Left ventricle myocardium inferior (tissue), 1 donor: ENCODE measurements at regions not wholly inside any gene's neighbourhood (a gene's known extent, or its start where the extent isn't known, plus 50 kb on each side); places are given as distances from the start of the nearest gene placed in this dataset.

Experiments used
- DNase-seq: peaks from one replicate; pipeline ENCODE4 v3.0.0-alpha.2; 2020
- H3K27ac ChIP-seq: fragments of 200-600 bp; replicated peaks from 2 replicates; pipeline ENCODE4 v1.8.0; 2021
- H3K27me3 ChIP-seq: fragments of 200-600 bp; 2 replicates; pipeline ENCODE4 v1.8.0; 2021; ENCODE audit warnings: low read depth
- H3K36me3 ChIP-seq: fragments of 200-600 bp; 2 replicates; pipeline ENCODE4 v1.8.0; 2021
- H3K4me1 ChIP-seq: fragments of 200-600 bp; 2 replicates; pipeline ENCODE4 v1.8.0; 2021
- H3K4me3 ChIP-seq: fragments of 200-600 bp; 2 replicates; pipeline ENCODE4 v1.8.0; 2021; ENCODE audit warnings: mild to moderate bottlenecking, moderate library complexity
- H3K9me3 ChIP-seq: fragments of 200-600 bp; replicated peaks from 2 replicates; pipeline ENCODE4 v1.8.0; 2021
- intact Hi-C: fragments of 100-400 bp; cut with micrococcal nuclease; formaldehyde crosslinking; loops from one replicate; pipeline ENCODE4 v1.11.0; 2022
- TF ChIP-seq, protein P1 (sequence below): fragments of 200-600 bp; IDR thresholded peaks from 2 replicates; pipeline ENCODE4 v1.8.0; 2021; ENCODE audit warnings: antibody characterized with exemption, mild to moderate bottlenecking, borderline replicate concordance
- donor health status: DM: no; HTN: yes; CAD: no; lungs with severe emphysema.

DNA sequence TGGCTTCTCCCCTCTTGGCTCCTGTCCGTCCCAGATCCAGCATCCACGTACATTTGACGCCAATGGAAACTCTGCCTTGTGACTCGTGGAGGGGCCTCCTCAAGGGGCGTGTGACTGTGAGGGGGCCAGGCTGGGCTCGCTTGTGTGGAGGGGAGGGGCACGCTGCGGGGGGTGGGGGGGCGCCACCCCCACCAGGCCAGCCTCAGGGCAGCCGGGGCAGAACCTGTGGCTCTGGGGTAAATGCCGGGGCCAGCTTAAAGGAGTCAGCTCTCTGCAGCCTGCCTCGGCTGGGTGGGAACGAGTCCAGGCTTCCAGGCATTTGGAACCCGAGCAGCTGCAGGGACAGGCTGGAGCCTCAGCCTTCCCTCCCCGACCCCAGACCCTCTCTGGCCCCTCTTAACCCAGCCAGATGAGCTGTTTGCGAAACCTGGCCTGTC lies 94.1 kb downstream of the SIK1 start:
- Histone ChIP-seq H3K36me3 (no peaks in the 10 kb centered on the region), H3K9me3 (no peaks in the 10 kb centered on the region), H3K27me3 (no peaks in the 10 kb centered on the region), H3K27ac (peak overlapping the region; percentile 72), H3K4me1 (peaks cover 26% of the 10 kb centered on the region), H3K4me3 (peak overlapping the region; percentile 43)
- TF ChIP-seq, protein P1, sequence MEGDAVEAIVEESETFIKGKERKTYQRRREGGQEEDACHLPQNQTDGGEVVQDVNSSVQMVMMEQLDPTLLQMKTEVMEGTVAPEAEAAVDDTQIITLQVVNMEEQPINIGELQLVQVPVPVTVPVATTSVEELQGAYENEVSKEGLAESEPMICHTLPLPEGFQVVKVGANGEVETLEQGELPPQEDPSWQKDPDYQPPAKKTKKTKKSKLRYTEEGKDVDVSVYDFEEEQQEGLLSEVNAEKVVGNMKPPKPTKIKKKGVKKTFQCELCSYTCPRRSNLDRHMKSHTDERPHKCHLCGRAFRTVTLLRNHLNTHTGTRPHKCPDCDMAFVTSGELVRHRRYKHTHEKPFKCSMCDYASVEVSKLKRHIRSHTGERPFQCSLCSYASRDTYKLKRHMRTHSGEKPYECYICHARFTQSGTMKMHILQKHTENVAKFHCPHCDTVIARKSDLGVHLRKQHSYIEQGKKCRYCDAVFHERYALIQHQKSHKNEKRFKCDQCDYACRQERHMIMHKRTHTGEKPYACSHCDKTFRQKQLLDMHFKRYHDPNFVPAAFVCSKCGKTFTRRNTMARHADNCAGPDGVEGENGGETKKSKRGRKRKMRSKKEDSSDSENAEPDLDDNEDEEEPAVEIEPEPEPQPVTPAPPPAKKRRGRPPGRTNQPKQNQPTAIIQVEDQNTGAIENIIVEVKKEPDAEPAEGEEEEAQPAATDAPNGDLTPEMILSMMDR: no peak
- DNase-seq: no peak
- intact Hi-C loops: no loop called here

DNA sequence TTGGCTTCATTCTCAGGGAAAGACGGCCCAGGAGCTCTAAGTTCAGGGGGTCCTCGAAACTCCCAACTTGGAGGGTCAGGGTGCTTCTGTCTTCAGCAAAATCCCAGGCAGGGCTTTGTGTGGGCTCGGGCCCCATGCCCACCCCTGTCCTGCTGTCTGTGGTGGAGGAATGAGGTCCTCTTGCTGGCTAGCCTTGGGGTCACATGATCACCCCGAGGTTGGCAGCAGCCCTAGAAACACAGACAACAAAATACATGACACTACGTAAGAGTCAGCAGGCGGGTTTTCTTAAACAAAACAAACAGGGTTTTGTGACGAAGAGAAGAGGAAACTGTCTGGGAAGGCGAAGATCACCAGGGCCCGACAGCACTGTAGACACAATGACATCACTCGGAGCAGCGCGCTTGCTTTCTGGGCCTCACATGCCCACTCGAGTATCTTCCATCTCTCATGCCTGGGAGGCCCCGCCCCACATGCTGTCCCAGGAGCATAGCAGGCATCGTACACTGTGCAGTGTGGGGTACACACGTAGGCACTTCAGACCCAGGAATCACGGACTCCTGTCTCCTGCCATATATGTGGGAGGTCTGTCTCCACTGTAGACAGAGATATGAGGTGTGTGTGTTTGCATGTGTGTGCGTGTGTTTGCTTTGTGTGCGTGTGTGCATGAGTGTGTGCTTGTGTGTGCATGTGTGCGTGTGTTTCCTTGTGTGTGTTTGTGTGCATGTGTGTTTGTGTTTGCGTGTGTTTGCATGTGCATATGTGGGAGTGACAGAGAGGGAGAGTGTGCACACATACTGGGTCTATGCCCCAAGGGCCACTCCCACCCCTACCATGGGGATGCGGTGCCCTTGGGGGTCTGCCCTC lies 94.7 kb downstream of the SIK1 start:
- H3K27me3 ChIP-seq: no peaks in the 10 kb centered on the region
- no peaks in the 10 kb centered on the region for H3K9me3 ChIP-seq
- no peak overlapping the region for H3K27ac ChIP-seq
- no peak overlapping the region for H3K4me3 ChIP-seq
- peaks cover 26% of the 10 kb centered on the region for H3K4me1 ChIP-seq
- no peaks in the 10 kb centered on the region for H3K36me3 ChIP-seq
- DNase-seq: no peak
- intact Hi-C loops: no loop called here
- TF ChIP-seq, protein P1: no peak

DNA sequence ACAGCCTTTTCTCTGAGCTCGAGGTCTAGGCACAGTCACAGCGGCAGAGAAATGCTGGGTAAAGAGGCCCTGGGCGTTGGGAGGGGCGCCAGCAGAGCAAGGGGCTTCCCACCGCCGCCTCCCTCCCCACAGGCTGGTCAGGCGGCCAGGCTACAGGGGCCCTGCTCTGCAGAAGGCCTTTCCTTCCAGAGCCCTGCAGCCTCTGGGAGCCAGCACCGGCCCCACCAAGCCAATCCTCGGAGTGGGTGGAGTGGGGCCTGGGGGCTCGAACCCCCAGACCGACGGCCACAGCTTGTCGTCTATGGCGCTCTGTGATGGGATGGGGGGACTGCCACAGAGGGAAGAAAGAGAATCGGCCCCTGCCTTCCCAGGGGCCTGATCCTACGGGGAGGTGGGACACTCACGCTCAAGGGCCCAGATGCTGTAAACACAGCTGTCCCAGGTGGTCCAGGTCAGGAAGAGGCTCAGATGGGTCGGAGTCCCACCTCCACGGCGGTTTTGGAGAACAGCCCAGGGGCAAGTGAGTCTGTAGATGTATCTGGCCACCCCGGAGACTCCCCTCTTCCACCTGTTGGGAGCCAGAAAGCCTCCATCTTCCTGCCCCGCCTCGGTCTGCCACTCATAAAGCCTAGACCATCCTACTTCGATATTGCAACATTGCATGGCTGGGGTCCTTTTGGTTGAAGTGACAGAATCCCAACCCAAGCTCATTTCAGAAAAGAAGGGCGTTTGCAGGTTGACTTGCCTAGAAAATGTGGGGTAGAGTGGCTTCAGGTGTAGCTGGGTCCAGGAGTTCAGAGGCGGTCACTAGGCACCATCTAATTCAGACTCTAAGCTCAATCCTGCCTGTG lies 95.6 kb downstream of the SIK1 start:
- TF ChIP-seq, protein P1: no peak
- Histone ChIP-seq H3K27me3 (no peaks in the 10 kb centered on the region), H3K36me3 (no peaks in the 10 kb centered on the region), H3K4me1 (peaks cover 26% of the 10 kb centered on the region), H3K9me3 (no peaks in the 10 kb centered on the region), H3K4me3 (no peak overlapping the region), H3K27ac (no peak overlapping the region)
- intact Hi-C loops: no loop called here
- DNase-seq: no peak

GRCh38 chr21:43330306-43330881 lies 96.5 kb downstream of the SIK1 start:
- Histone ChIP-seq H3K9me3 (no peaks in the 10 kb centered on the region), H3K36me3 (no peaks in the 10 kb centered on the region), H3K27ac (no peak overlapping the region), H3K4me3 (no peak overlapping the region), H3K4me1 (peaks cover 26% of the 10 kb centered on the region), H3K27me3 (no peaks in the 10 kb centered on the region)
- intact Hi-C loops: no loop called here
- no peak for DNase-seq
- TF ChIP-seq, protein P1: no peak

DNA sequence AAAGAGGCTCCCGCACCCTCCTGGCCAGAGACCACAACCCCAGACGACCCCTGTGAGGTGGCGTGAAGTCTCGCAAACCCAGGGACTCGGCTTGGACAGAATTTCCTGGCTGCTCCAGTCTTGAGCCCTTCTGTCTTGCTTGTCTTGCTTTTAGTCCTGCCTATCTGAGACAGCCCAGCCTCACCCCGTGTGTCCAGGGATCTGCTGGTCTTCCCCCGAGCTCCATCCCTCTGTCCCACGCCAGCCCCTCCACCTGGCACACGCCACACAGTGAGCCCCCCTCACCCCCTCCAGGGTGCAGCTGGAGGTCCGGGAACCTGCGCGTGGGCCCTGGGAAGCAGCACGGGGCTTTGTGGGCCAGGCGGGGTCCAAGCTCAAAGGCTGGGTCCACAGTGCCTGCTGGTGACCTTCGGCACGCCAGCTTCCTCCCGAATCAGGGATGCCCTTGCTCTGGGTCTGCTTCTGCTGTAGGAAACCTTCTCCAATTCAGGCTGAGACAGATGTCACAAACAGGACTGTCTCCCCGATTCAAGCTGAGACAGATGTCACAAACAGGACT lies 97.1 kb downstream of the SIK1 start:
- H3K4me1 ChIP-seq: peaks cover 26% of the 10 kb centered on the region
- H3K9me3 ChIP-seq: no peaks in the 10 kb centered on the region
- H3K4me3 ChIP-seq: no peak overlapping the region
- no peaks in the 10 kb centered on the region for H3K36me3 ChIP-seq
- intact Hi-C loops: no loop called here
- DNase-seq: no peak
- H3K27ac ChIP-seq: no peak overlapping the region
- TF ChIP-seq, protein P1: no peak
- H3K27me3 ChIP-seq: no peaks in the 10 kb centered on the region
